Sigmoid colon (tissue), 6 donors: ENCODE measurements at regions not wholly inside any gene's neighbourhood (a gene's known extent, or its start where the extent isn't known, plus 50 kb on each side); places are given as distances from the start of the nearest gene placed in this dataset.
"Not testable (repeated sequence)": the region's sequence is repeated elsewhere in the genome, so short reads cannot be mapped to it uniquely, and the experiment has no call there.

Experiments
- DNase-seq: peaks from one replicate; pipeline ENCODE4 v3.0.0-alpha.2; 2019
- H3K27ac ChIP-seq, 4 donors: fragments of 200-600 bp; sonication (generic); one replicate each; pipeline ENCODE4 v1.5.1; 2016 to 2019; ENCODE audit warnings: mild to moderate bottlenecking in 1 of 4
- H3K27me3 ChIP-seq, 3 donors: fragments of 200-600 bp; sonication (generic); one replicate each; pipeline ENCODE4 v1.5.1; 2019; ENCODE audit warnings: mild to moderate bottlenecking in 1 of 3
- H3K36me3 ChIP-seq, 4 donors: fragments of 200-600 bp; sonication (generic); one replicate each; pipeline ENCODE4 v1.5.1; 2016 to 2019
- H3K4me1 ChIP-seq, 4 donors: fragments of 200-600 bp; sonication (generic); one replicate each; pipeline ENCODE4 v1.5.1; 2017 to 2019
- H3K4me3 ChIP-seq, 4 donors: fragments of 200-600 bp; sonication (generic); one replicate each; pipeline ENCODE4 v1.5.1; 2017 to 2019; ENCODE audit warnings: mild to moderate bottlenecking in 2 of 4, moderate library complexity in 1 of 4
- H3K9me3 ChIP-seq, 4 donors: fragments of 200-600 bp in 3 of 4; sonication (generic) in 3 of 4; one replicate each; pipeline versions ENCODE4 v1.5.1 to v1.6.1; 2013 to 2019
- EP300 ChIP-seq, 4 donors: sonication (generic); formaldehyde crosslinking; IDR thresholded peaks; one replicate each; pipeline ENCODE4 v1.6.1; 2017; ENCODE audit warnings: antibody characterized with exemption in 4 of 4
- POLR2A ChIP-seq, 2 donors: fragments of 450-650 bp; IDR thresholded peaks; one replicate each; pipeline ENCODE4 v1.6.1; 2016; ENCODE audit warnings: antibody characterized with exemption in 2 of 2, mild to moderate bottlenecking in 2 of 2, moderate library complexity in 2 of 2
- POLR2AphosphoS5 ChIP-seq, 4 donors: sonication (generic); formaldehyde crosslinking; IDR thresholded peaks; one replicate each; pipeline ENCODE4 v1.6.1; 2017; ENCODE audit warnings: antibody characterized with exemption in 4 of 4
- WGBS, 2 donors: extraction: QIAGEN DNeasy Blood & Tissue Kit; methylation state at CpG; one replicate each; pipeline ENCODE4 v1.1.7; 2013; 5-methylcytosine and 5-hydroxymethylcytosine counted together
- intact Hi-C: fragments of 100-400 bp; cut with DNase I; formaldehyde crosslinking; loops from one replicate; pipeline ENCODE4 v1.15.1; 2023
- TF ChIP-seq, protein P1 (sequence below), 4 experiments: fragments of 450-650 bp in 3 of 4; fragments of 200-600 bp in 1 of 4; IDR thresholded peaks; one replicate each; pipeline ENCODE4 v1.5.1; 2016 to 2019; ENCODE audit warnings: antibody characterized with exemption in 4 of 4, mild to moderate bottlenecking in 3 of 4, moderate library complexity in 2 of 4
- donor health status: healthy with polysubstance abuse.
- donor health status: healthy.

DNA sequence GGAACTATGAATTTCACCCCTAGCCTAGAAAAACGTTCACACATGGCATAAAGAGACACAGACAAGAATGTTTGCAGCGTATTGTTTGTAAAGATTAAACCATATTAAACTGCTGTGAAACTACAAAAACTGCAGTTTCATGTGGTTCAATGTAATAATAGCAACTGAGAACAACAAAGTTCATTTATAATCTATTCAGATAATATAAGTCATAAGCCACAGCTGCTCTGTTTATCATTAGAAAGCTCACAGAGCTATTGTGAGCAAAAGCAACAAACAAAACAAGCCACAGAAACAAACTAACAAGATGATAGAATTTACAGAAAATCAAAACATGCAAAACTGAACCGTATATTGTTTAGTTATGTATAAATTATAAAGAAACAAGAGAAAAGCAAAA lies 113.5 kb downstream of the AHR start:
- 75 to 76% methylated on average over 3 of the region's 3 CpGs for WGBS, 2 donors
- no peak overlapping the region for H3K27ac ChIP-seq
- intact Hi-C loops = no loop called here
- no peaks in the 10 kb centered on the region for H3K27me3 ChIP-seq
- no peak overlapping the region for H3K4me3 ChIP-seq
- H3K36me3 ChIP-seq = no peaks in the 10 kb centered on the region
- no peaks in the 10 kb centered on the region for H3K4me1 ChIP-seq
- DNase-seq = no peak
- H3K9me3 ChIP-seq = no peaks in the 10 kb centered on the region
- TF ChIP-seq, protein P1, sequence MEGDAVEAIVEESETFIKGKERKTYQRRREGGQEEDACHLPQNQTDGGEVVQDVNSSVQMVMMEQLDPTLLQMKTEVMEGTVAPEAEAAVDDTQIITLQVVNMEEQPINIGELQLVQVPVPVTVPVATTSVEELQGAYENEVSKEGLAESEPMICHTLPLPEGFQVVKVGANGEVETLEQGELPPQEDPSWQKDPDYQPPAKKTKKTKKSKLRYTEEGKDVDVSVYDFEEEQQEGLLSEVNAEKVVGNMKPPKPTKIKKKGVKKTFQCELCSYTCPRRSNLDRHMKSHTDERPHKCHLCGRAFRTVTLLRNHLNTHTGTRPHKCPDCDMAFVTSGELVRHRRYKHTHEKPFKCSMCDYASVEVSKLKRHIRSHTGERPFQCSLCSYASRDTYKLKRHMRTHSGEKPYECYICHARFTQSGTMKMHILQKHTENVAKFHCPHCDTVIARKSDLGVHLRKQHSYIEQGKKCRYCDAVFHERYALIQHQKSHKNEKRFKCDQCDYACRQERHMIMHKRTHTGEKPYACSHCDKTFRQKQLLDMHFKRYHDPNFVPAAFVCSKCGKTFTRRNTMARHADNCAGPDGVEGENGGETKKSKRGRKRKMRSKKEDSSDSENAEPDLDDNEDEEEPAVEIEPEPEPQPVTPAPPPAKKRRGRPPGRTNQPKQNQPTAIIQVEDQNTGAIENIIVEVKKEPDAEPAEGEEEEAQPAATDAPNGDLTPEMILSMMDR (IDR thresholded peaks at IDR 0.05) = no peak
- TF ChIP-seq EP300 (IDR thresholded peaks at IDR 0.05) (no peak), POLR2A (IDR thresholded peaks at IDR 0.05) (no peak), POLR2AphosphoS5 (IDR thresholded peaks at IDR 0.05) (no peak)

DNA sequence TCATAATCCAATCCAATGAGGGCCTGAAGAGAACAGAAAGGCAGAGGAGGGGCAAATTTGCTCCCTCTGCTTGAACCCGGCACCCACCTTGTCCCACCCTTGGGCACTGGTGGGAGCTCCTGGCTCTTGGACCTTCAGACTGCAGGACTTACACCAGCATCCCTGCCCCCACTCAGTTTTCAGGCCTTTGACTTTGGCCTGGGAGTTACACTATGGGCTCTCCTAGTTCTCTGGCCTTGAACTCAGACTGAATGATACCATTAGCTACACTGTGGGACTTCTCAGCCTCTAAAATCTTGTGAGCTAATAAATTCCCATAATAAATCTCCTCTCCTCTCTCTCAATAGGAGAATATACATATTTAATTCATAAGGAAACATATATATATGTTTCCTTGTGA lies 114.4 kb downstream of the AHR start:
- no peaks in the 10 kb centered on the region for H3K4me1 ChIP-seq
- no peaks in the 10 kb centered on the region for H3K9me3 ChIP-seq
- H3K27me3 ChIP-seq = no peaks in the 10 kb centered on the region
- no peak overlapping the region for H3K27ac ChIP-seq
- TF ChIP-seq POLR2AphosphoS5 (IDR thresholded peaks at IDR 0.05) (no peak), EP300 (IDR thresholded peaks at IDR 0.05) (no peak), POLR2A (IDR thresholded peaks at IDR 0.05) (no peak)
- TF ChIP-seq, protein P1 (IDR thresholded peaks at IDR 0.05) = no peak
- no peak for DNase-seq
- intact Hi-C loops = no loop called here
- no peak overlapping the region for H3K4me3 ChIP-seq
- 92 to 100% methylated on average over 1 of the region's 1 CpG for WGBS, 2 donors
- no peaks in the 10 kb centered on the region for H3K36me3 ChIP-seq

DNA sequence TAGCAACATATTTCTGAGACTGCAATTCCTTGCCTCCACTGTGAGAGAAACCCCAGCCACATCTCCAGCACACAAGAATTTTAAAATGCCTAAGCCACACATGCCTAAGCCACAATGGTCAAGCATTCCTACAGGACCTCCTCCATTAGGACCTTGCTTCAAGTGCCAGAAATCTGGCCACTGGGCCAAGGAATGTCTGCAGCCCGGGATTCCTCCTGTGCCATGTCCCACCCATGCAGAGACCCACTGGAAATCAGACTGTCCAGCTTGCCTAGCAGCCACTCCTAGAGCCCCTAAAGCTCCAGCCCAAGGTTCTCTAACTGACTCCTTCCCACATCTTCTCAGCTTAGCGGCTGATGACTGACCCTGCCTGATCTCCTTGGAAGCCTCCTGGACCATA lies 117.5 kb downstream of the AHR start:
- Histone ChIP-seq H3K27me3 (no peaks in the 10 kb centered on the region), H3K27ac (no peak overlapping the region), H3K36me3 (no peaks in the 10 kb centered on the region), H3K4me3 (no peak overlapping the region), H3K4me1 (no peaks in the 10 kb centered on the region), H3K9me3 (no peaks in the 10 kb centered on the region)
- intact Hi-C loops = no loop called here
- WGBS, 2 donors = 96 to 98% methylated on average over 2 of the region's 2 CpGs
- TF ChIP-seq POLR2A (IDR thresholded peaks at IDR 0.05) (no peak), POLR2AphosphoS5 (IDR thresholded peaks at IDR 0.05) (no peak), EP300 (IDR thresholded peaks at IDR 0.05) (no peak)
- TF ChIP-seq, protein P1 (IDR thresholded peaks at IDR 0.05) = no peak
- no peak for DNase-seq

DNA sequence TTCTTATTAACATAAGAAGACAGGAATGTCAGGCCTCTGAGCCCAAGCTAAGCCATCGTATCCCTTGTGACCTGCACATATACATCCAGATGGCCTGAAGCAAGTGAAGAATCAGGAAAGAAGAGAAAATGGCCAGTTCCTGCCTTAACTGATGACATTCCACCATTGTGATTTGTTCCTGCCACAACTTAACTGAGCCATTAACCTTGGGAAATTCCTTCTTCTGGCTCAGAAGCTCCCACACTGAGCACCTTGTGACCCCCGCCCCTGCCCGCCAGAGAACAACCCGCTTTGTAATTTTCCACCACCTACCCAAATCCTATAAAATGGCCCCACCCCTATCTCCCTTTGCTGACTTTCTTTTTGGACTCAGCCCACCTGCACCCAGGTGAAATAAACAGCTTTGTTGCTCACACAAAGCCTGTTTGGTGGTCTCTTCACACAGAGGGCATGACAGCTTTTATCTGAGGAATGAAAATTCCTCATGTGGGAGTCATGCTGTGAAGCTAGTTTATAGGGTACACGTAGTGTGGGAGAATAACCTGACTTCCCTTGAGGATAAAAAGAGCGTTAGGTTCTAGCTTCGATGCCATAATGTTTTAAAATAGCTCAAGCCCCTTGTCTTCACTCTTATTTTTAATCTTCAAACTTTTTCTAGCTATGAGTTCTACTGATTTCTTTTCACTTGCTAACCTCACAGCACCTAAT lies 122.0 kb downstream of the AHR start:
- H3K9me3 ChIP-seq, H3K4me1 ChIP-seq, H3K4me3 ChIP-seq, H3K27me3 ChIP-seq, H3K27ac ChIP-seq, intact Hi-C loops, H3K36me3 ChIP-seq, DNase-seq: not testable (repeated sequence)
- 92 to 95% methylated on average over 7 of the region's 7 CpGs for WGBS, 2 donors

DNA sequence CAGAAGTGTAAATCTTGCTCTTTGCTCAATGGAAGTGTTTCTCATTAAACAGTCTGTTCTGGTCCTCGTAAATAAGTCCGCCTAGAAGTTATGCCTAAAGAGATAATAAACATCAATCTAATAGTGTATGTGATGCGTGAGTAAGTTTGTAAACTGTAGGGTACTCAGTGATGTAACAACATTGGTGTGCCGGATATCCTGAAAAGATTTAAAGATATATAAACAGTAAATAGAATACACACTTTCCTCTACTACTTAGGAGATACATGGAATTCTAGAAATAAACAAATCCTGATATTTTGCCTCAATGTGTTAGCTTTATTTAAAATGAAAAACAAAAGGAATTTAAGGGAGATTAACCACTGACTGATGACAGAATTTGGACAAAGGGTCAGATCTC lies 123.5 kb downstream of the AHR start:
- TF ChIP-seq EP300 (IDR thresholded peaks at IDR 0.05) = no peak
- TF ChIP-seq, protein P1 (IDR thresholded peaks at IDR 0.05) = no peak
- TF ChIP-seq POLR2A (IDR thresholded peaks at IDR 0.05) = no peak
- no peak for TF ChIP-seq POLR2AphosphoS5 (IDR thresholded peaks at IDR 0.05)
- Histone ChIP-seq H3K4me3 (no peak overlapping the region), H3K27ac (no peak overlapping the region), H3K27me3 (no peaks in the 10 kb centered on the region), H3K36me3 (no peaks in the 10 kb centered on the region), H3K9me3 (no peaks in the 10 kb centered on the region), H3K4me1 (no peaks in the 10 kb centered on the region)
- intact Hi-C loops = no loop called here
- WGBS, 2 donors = 60 to 75% methylated on average over 4 of the region's 4 CpGs
- no peak for DNase-seq
